GM21529 (cell line): ENCODE measurements at regions not wholly inside any gene's neighbourhood (a gene's known extent, or its start where the extent isn't known, plus 50 kb on each side); places are given as distances from the start of the nearest gene placed in this dataset.
A peak's percentile ranks its signal among the peaks of the same experiment; 100 is the strongest.

Experiments
- ATAC-seq: cut with Tn5 transposase; IDR thresholded peaks from one replicate; pipeline ENCODE4 v1.9.1; 2021; ENCODE audit not compliant: unreplicated experiment

DNA sequence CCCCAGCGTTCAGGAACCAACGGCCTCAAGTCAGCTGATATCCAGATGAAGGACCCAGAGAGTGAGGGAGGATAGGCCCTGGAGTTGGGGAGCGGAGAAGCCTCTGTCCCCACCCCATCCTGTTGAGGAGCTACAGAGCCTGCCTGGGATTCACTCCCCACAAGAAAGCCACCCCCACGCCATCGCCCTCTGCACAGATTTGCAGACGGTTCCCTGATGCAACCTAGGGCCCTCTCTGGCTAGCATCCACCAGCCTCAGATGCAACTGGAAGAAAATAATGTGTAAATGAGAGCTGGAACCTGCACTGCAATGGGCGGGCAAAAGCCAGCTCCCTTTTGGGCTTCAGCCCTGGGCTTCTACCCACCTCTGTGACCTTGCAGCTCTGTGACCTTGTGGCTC is 185.6 kb downstream of the BCOR start:
- no peak for ATAC-seq

DNA sequence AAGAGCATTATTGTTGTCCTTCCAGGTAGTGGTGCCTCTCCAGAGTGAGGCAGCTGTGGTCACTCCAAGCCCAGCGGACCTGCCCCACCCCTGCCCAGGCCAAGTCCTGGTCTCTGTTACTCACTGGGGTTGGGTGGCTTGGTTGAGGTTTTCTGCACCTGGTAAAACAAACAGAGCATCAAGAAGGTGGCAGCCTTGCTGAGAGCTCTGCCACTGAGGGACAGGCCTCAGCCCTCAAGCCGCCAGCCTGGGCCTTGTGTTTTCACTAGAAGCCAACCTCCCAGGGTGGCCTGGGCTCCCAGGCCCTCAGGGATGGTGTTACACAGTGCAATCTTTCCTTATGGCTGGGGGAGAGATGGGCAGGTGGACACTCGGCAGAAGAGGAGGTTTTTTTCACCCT is 182.7 kb downstream of the BCOR start:
- no peak for ATAC-seq

- no peak for ATAC-seq
Measured at GRCh38 chrX:39915596-39915995, 182.2 kb downstream of the BCOR start.

- ATAC-seq, result no peak
Measured at GRCh38 chrX:39921838-39922237, 175.9 kb downstream of the BCOR start.

- ATAC-seq, result no peak
Measured at GRCh38 chrX:39922488-39922887, 175.3 kb downstream of the BCOR start.

- ATAC-seq, result no peak
Measured at GRCh38 chrX:39922926-39923325, 174.8 kb downstream of the BCOR start.

GRCh38 chrX:39927380-39927779 is 170.4 kb downstream of the BCOR start:
- ATAC-seq, result no peak

- no peak for ATAC-seq
Measured at GRCh38 chrX:39928704-39929378, 168.9 kb downstream of the BCOR start.

DNA sequence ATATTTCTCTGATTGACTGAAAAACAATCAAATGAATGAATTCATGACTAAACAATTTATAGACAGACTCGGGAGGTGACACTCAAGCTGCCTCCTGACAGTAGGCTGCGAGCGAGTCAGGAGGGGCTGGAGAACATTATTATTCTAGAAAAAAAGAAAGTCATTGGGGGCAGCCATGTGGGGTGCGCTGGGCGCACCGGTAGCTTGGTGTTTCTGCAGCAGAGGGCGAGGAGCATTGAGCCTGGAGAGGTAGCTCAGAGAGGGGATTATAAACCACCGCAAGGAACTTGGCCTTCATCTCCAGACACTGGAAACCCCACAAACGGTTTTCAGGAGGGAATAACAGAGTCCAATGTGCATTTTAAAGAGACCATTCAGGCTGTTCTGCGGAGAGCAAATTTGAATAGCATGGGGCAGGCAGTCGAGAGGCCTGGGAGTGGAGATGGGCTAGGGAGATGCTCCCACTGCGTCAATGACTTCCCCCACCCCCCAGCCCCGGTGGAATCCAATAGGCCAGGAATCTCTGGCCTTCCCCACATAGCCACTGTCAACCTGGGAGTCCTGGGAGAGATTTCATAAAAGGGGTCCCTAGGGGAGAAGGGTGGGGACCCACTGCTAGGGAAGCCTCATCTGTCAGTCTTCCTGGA is 168.3 kb downstream of the BCOR start:
- ATAC-seq, result no peak

- ATAC-seq, result no peak
Measured at GRCh38 chrX:39930786-39931528, 166.8 kb downstream of the BCOR start.

- no peak for ATAC-seq
Measured at GRCh38 chrX:39931529-39932282, 166.1 kb downstream of the BCOR start.

DNA sequence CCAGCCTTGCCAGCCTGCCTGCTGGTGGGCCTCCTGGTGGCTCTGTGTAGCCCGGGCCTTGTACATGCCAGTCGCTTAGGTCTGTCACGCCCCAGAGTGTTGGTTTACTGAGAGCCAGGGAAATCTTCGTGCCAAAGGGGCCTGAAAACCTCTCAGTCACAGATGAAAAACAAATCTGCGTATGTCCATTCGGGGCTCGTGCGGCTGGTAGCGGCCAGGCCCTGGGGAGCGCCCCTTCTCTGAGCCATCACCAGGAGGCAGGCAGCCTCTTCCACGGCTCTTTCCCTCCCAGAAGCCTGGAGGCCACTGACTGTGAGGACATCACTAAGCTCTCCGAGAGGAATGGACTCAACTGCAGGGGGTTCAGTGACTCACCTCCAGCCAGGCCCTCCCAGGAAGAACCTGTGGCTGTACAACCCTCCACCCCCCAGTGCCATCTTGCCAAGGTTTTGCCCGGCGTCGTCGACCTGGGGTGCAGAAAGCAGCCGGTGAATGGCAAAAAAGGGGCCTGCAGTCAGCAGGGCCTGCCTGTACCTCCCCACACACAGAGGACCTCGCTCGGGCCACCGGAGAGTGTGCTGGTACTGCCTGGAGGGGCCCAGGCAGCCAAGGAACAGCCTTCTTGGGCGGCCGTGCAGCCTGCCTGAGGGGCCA is 162.2 kb downstream of the BCOR start:
- ATAC-seq, result no peak

DNA sequence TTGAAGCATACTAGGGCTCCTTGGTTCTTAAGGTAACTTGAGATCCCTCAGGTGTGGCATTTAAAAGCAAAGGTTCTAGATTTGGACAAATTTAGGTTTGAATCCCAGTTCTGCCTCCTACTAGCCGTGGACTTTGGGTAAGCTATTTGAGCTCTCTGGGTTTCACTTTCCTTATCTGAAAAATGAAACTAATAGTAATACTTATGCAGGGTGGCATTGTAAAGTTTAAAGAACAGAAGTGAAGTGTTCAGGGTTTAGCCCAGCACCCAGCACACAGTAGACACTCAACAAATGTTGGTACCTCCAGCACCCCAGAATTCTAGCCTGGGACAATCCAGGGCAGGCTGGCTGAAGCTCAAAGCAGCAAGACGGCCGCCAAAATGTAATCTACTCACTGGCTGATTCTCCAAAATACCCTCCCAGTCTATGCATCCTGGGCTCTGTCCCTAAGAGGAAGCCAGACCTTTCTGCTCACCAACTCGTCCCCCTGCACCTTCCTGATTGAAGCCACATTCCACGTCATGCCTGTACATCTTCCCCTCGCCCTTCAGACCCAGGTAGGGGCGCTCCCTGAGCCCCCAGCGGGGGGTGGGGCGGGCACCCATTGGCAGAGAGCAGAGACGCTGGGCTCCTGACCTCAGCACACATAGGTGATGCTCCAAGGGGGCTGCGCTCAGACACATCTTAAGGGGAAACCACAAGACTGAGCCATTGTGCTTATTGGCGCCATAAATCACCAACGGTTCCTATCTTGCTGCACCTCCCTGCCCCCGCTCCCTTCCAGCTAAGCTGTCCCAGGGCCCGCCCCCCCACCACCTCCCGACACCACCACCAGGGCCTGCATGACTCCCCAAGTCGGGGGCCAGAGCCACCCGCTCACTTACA is 160.6 kb downstream of the BCOR start:
- ATAC-seq, result peak; percentile 83

- ATAC-seq, result no peak
Measured at GRCh38 chrX:39938466-39938865, 159.3 kb downstream of the BCOR start.

DNA sequence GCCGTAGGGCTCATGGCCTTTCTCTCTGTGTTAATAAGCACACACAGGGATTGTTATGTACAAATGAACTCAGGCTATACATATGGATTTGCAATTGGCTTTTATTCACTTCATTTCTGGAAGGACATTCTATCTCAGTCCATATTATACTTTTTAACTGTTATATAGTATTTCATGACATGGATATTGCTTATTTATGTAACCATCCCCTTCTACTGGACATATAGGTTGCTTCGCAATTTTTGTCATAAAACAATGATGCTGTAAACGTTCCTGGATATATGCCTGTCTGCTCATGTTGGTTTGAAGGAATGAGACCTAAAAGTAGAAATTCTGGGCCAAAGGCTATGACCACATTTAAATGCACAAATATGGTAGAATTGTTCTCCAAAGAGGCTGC is 158.1 kb downstream of the BCOR start:
- ATAC-seq, result no peak

DNA sequence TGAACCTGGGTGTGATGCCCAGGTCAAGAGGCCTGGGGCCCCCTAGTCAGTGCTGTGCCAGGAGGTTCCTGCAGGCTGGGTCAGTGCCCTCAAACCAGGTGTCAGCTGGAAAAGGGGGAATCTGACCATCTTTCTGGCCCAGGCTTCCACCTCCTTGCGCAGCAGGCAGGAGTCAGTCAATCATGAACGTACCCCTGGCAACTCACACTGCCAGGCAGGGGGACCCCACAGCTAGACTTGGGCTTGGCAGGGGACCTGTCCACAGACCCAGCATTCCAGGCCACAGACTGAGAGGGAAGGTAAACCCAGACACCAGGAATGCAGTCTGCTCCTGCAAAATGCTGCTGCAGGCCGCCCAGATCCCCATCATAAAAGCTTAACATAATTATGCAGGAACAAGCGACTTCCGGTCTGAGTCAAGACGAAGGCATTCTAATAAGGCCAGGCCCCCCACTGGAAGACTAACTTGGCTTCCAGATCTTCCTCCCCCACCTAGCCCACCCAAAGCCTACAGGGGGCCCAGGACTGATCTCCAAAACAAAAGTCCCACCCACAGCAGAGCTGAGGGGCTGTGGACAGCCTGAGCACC is 156.3 kb downstream of the BCOR start:
- ATAC-seq, result no peak

GRCh38 chrX:39944416-39944815 is 153.3 kb downstream of the BCOR start:
- ATAC-seq, result no peak

- no peak for ATAC-seq
Measured at GRCh38 chrX:39945709-39946108, 152.0 kb downstream of the BCOR start.

DNA sequence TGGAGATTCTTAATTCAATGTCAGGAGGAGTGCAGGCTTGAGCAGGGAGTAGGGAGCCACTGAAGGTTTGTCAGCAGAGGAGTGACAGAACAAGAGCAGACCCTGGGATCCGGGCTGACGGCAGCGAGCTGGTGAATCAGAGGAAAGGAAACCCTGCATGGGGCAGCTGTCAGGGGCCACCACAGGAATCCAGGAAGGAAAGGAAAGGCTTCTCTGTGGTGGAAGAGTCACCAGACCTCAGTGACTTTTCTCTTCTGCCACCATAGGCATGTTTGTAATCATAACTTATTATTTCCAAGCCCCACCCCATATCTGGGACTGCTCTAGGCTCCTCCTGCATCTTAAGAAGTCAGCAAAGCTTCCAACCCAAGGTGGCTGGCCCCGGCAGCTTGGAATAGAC is 150.9 kb downstream of the BCOR start:
- ATAC-seq, result no peak

DNA sequence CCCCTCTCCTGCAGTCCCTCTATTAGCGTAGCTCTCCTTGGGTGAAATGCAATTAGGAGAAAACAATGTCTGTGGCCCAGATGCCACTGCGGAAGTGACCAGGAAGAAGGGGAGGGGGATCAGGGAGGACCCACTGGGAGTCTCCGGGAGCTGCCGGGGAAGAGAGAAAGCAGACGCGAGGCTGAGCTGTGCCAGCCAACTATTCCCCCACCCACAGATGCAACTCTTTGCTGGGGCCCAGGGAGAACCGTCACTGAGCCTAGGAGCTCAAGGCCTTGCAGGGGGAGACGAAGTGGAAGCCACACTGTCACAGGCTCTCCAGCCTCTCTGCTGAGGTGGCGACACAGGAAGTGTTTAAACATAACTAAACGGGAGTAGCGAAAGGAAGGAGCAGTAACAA is 149.2 kb downstream of the BCOR start:
- no peak for ATAC-seq
